ENCODE measurements at regions not wholly inside any gene's neighbourhood (a gene's known extent, or its start where the extent isn't known, plus 50 kb on each side); places are given as distances from the start of the nearest gene placed in this dataset.
A peak's percentile ranks its signal among the peaks of the same experiment; 100 is the strongest.
"Not testable (repeated sequence)": the region's sequence is repeated elsewhere in the genome, so short reads cannot be mapped to it uniquely, and the experiment has no call there.

- DNase-seq (ENCODE audit: low spot score): peak; percentile 44
- peak; percentile 62 for ATAC-seq
Measured at GRCh38 chr5:174571662-174572397, 152.6 kb upstream of the MSX2 start.

- DNase-seq (ENCODE audit: low spot score): no peak
- no peak for ATAC-seq
Measured at GRCh38 chr5:174572591-174572990, 151.8 kb upstream of the MSX2 start.

- ATAC-seq: no peak
- no peak for DNase-seq (ENCODE audit: low spot score)
Measured at GRCh38 chr5:174573221-174573994, 151.0 kb upstream of the MSX2 start.

GRCh38 chr5:174575043-174575442 lies 149.3 kb upstream of the MSX2 start:
- no peak for DNase-seq (ENCODE audit: low spot score)
- no peak for ATAC-seq

GRCh38 chr5:174576042-174576441 lies 148.3 kb upstream of the MSX2 start:
- no peak for ATAC-seq

GRCh38 chr5:174581479-174581878 lies 142.9 kb upstream of the MSX2 start:
- ATAC-seq (no peak), DNase-seq (ENCODE audit: low spot score) (no peak)

More at GRCh38 chr5:174576042-174576441, 148.3 kb upstream of the MSX2 start:
- DNase-seq (ENCODE audit: low spot score): no peak

- DNase-seq (ENCODE audit: low spot score) (no peak), ATAC-seq (no peak)
Measured at GRCh38 chr5:174581894-174582293, 142.5 kb upstream of the MSX2 start.

GRCh38 chr5:174583071-174583470 lies 141.3 kb upstream of the MSX2 start:
- DNase-seq (ENCODE audit: low spot score): no peak

GRCh38 chr5:174585472-174585871 lies 138.9 kb upstream of the MSX2 start:
- ATAC-seq: no peak

More at GRCh38 chr5:174583071-174583470, 141.3 kb upstream of the MSX2 start:
- ATAC-seq: no peak

GRCh38 chr5:174586163-174586562 lies 138.2 kb upstream of the MSX2 start:
- not testable (repeated sequence) for ATAC-seq; DNase-seq (ENCODE audit: low spot score)

More at GRCh38 chr5:174585472-174585871, 138.9 kb upstream of the MSX2 start:
- DNase-seq (ENCODE audit: low spot score): no peak

GRCh38 chr5:174589011-174589410 lies 135.4 kb upstream of the MSX2 start:
- no peak for ATAC-seq
- DNase-seq (ENCODE audit: low spot score): no peak

- no peak for DNase-seq (ENCODE audit: low spot score)
Measured at GRCh38 chr5:174589599-174589998, 134.8 kb upstream of the MSX2 start.

GRCh38 chr5:174590820-174591219 lies 133.6 kb upstream of the MSX2 start:
- ATAC-seq: no peak
- DNase-seq (ENCODE audit: low spot score): no peak

More at GRCh38 chr5:174589599-174589998, 134.8 kb upstream of the MSX2 start:
- ATAC-seq: no peak

- DNase-seq (ENCODE audit: low spot score) (no peak), ATAC-seq (no peak)
Measured at GRCh38 chr5:174596429-174596828, 128.0 kb upstream of the MSX2 start.

GRCh38 chr5:174599992-174600391 lies 124.4 kb upstream of the MSX2 start:
- DNase-seq (ENCODE audit: low spot score) (no peak), ATAC-seq (no peak)

- ATAC-seq (no peak), DNase-seq (ENCODE audit: low spot score) (no peak)
Measured at GRCh38 chr5:174601946-174602345, 122.4 kb upstream of the MSX2 start.

GRCh38 chr5:174606153-174606552 lies 118.2 kb upstream of the MSX2 start:
- ATAC-seq: no peak
- DNase-seq (ENCODE audit: low spot score): no peak

GRCh38 chr5:174606646-174607045 lies 117.7 kb upstream of the MSX2 start:
- ATAC-seq (no peak), DNase-seq (ENCODE audit: low spot score) (no peak)

- DNase-seq (ENCODE audit: low spot score) (no peak), ATAC-seq (no peak)
Measured at GRCh38 chr5:174607205-174607604, 117.2 kb upstream of the MSX2 start.

- no peak for ATAC-seq
- no peak for DNase-seq (ENCODE audit: low spot score)
Measured at GRCh38 chr5:174607916-174608315, 116.5 kb upstream of the MSX2 start.

- ATAC-seq (peak; percentile 45), DNase-seq (ENCODE audit: low spot score) (peak; percentile 50)
Measured at GRCh38 chr5:174608631-174609097, 115.7 kb upstream of the MSX2 start.

- DNase-seq (ENCODE audit: low spot score): no peak
- ATAC-seq: no peak
Measured at GRCh38 chr5:174609116-174609515, 115.3 kb upstream of the MSX2 start.
